ENCODE measurements at regions not wholly inside any gene's neighbourhood (a gene's known extent, or its start where the extent isn't known, plus 50 kb on each side); places are given as distances from the start of the nearest gene placed in this dataset.

DNA sequence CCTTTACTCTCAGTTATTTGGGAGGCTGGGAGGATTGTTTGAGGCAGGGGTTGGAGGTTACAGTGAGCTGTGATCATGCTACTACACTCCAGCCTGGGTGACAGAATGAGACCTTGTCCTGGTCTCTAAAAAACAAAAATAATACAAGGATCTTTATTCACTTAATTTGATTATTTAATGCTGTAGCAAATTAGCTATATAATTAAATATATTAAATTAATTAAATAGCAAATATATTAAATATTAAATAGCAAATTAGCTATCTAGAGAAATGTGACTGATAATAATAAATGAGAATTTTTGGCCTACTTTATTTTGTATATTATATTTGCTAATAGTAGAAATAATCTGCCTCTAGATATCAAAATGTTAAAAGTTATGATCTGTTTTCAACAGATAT, 298.8 kb upstream of the NAV3 start:
- TF ChIP-seq, protein P1, sequence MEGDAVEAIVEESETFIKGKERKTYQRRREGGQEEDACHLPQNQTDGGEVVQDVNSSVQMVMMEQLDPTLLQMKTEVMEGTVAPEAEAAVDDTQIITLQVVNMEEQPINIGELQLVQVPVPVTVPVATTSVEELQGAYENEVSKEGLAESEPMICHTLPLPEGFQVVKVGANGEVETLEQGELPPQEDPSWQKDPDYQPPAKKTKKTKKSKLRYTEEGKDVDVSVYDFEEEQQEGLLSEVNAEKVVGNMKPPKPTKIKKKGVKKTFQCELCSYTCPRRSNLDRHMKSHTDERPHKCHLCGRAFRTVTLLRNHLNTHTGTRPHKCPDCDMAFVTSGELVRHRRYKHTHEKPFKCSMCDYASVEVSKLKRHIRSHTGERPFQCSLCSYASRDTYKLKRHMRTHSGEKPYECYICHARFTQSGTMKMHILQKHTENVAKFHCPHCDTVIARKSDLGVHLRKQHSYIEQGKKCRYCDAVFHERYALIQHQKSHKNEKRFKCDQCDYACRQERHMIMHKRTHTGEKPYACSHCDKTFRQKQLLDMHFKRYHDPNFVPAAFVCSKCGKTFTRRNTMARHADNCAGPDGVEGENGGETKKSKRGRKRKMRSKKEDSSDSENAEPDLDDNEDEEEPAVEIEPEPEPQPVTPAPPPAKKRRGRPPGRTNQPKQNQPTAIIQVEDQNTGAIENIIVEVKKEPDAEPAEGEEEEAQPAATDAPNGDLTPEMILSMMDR (IDR thresholded peaks at IDR 0.05; ENCODE audit: borderline replicate concordance, extremely low read depth, low read length, poor library complexity, severe bottlenecking) = no peak
- no peak for TF ChIP-seq EZH2 (IDR thresholded peaks at IDR 0.05; ENCODE audit: borderline replicate concordance, low read depth, low read length, severe bottlenecking)
